Thyroid gland (tissue), 4 donors: ENCODE measurements at regions not wholly inside any gene's neighbourhood (a gene's known extent, or its start where the extent isn't known, plus 50 kb on each side); places are given as distances from the start of the nearest gene placed in this dataset.

Experiments used
- DNase-seq, 2 donors: peaks; one replicate each; pipeline ENCODE4 v3.0.0-alpha.2; 2019
- H3K27ac ChIP-seq, 3 donors: fragments of 200-600 bp; sonication (generic); 1 replicate in 2 of 3; 2 replicates in 1 of 3; pipeline ENCODE4 v1.5.1; 2016 to 2019; ENCODE audit warnings: mild to moderate bottlenecking in 1 of 3, moderate library complexity in 1 of 3
- H3K27me3 ChIP-seq: fragments of 200-600 bp; sonication (generic); one replicate; pipeline ENCODE4 v1.5.1; 2019
- H3K36me3 ChIP-seq, 2 donors: fragments of 200-600 bp; sonication (generic); one replicate each; pipeline ENCODE4 v1.5.1; 2016 to 2019
- H3K4me1 ChIP-seq, 2 donors: fragments of 200-600 bp; sonication (generic); one replicate each; pipeline ENCODE4 v1.5.1; 2017 to 2019
- H3K4me3 ChIP-seq, 3 donors: fragments of 200-600 bp; sonication (generic); replicated peaks in 1 of 3; 1 replicate in 2 of 3; 2 replicates in 1 of 3; pipeline ENCODE4 v1.5.1; 2016; ENCODE audit warnings: mild to moderate bottlenecking in 1 of 3
- H3K9me3 ChIP-seq: fragments of 200-600 bp; sonication (generic); one replicate; pipeline ENCODE4 v1.5.1; 2017
- POLR2A ChIP-seq, 2 donors: fragments of 450-650 bp; IDR thresholded peaks; one replicate each; pipeline ENCODE4 v1.6.1; 2017; ENCODE audit warnings: antibody characterized with exemption in 2 of 2, mild to moderate bottlenecking in 2 of 2, moderate library complexity in 1 of 2
- WGBS, 2 donors: methylation state at CpG; one replicate each; pipeline ENCODE4 v1.1.5; 2017; 5-methylcytosine and 5-hydroxymethylcytosine counted together
- intact Hi-C: fragments of 100-400 bp; cut with DNase I; formaldehyde crosslinking; loops from one replicate; pipeline ENCODE4 v1.15.1; 2023
- TF ChIP-seq, protein P1 (sequence below), 6 experiments: fragments of 200-600 bp in 3 of 6; fragments of 450-650 bp in 3 of 6; sonication (generic) in 3 of 6; IDR thresholded peaks; one replicate each; pipeline ENCODE4 v1.5.1; 2016 to 2019; ENCODE audit warnings: antibody characterized with exemption in 6 of 6, mild to moderate bottlenecking in 2 of 6, inconsistent platforms in 1 of 6, moderate library complexity in 1 of 6

DNA sequence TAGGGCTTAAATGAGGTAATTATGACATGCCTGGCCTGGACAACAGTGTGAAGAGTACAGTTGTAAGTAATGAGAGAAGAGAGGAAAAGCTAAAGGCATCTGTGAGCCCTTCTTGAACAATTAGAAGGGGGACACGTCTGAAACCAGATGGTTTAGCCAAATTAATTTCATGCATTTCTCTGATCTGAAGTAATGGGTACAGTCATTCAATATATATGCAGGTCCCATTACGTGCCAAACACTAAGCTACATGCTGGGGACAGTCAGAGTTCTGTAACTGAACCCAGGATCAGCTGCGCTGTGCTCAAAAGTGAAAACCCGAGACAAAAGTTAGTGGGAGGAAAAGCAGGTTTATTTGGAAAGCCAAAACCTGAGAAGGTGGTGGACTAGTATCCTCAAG lies 207.2 kb upstream of the TMTC1 start:
- DNase-seq = no peak
- TF ChIP-seq, protein P1, sequence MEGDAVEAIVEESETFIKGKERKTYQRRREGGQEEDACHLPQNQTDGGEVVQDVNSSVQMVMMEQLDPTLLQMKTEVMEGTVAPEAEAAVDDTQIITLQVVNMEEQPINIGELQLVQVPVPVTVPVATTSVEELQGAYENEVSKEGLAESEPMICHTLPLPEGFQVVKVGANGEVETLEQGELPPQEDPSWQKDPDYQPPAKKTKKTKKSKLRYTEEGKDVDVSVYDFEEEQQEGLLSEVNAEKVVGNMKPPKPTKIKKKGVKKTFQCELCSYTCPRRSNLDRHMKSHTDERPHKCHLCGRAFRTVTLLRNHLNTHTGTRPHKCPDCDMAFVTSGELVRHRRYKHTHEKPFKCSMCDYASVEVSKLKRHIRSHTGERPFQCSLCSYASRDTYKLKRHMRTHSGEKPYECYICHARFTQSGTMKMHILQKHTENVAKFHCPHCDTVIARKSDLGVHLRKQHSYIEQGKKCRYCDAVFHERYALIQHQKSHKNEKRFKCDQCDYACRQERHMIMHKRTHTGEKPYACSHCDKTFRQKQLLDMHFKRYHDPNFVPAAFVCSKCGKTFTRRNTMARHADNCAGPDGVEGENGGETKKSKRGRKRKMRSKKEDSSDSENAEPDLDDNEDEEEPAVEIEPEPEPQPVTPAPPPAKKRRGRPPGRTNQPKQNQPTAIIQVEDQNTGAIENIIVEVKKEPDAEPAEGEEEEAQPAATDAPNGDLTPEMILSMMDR (IDR thresholded peaks at IDR 0.05) = no peak
- TF ChIP-seq POLR2A (IDR thresholded peaks at IDR 0.05) = no peak
- intact Hi-C loops = no loop called here
- no peaks in the 10 kb centered on the region for H3K9me3 ChIP-seq
- no peak overlapping the region for H3K27ac ChIP-seq
- H3K4me1 ChIP-seq = no peaks in the 10 kb centered on the region
- H3K4me3 ChIP-seq = no peak overlapping the region
- no peaks in the 10 kb centered on the region for H3K36me3 ChIP-seq
- H3K27me3 ChIP-seq = no peaks in the 10 kb centered on the region
- 67 to 90% methylated on average over 4 of the region's 4 CpGs for WGBS, 2 donors

GRCh38 chr12:29983851-29984250 lies 200.1 kb upstream of the TMTC1 start:
- TF ChIP-seq, protein P1 (IDR thresholded peaks at IDR 0.05) = no peak
- no peak for TF ChIP-seq POLR2A (IDR thresholded peaks at IDR 0.05)
- no peak overlapping the region for H3K27ac ChIP-seq
- no peak for DNase-seq
- no peaks in the 10 kb centered on the region for H3K9me3 ChIP-seq
- no peaks in the 10 kb centered on the region for H3K36me3 ChIP-seq
- intact Hi-C loops = no loop called here
- H3K4me3 ChIP-seq = no peak overlapping the region
- WGBS, 2 donors = 86 to 89% methylated on average over 2 of the region's 2 CpGs
- no peaks in the 10 kb centered on the region for H3K27me3 ChIP-seq
- H3K4me1 ChIP-seq = no peaks in the 10 kb centered on the region

DNA sequence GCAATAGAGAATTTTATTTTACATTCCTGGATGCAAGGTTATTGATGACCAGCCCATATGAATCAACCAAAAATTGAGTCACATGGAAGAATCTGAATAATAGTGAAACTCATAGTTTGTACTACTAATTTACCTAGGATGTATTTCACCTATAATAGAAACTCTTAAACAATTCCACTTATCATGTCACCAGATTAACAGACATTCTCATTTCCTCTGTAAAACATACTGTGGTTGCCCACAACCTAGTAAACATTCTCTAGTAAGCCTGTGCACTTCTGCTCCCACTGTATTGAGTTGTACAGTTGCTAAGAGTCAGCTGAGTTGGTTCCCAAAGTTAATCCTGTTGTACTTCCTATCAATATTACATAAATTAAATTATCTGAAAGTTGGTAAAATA lies 196.6 kb upstream of the TMTC1 start:
- Histone ChIP-seq H3K27ac (no peak overlapping the region), H3K36me3 (no peaks in the 10 kb centered on the region), H3K4me1 (no peaks in the 10 kb centered on the region), H3K9me3 (no peaks in the 10 kb centered on the region), H3K27me3 (no peaks in the 10 kb centered on the region), H3K4me3 (no peak overlapping the region)
- TF ChIP-seq, protein P1 (IDR thresholded peaks at IDR 0.05) = no peak
- no peak for TF ChIP-seq POLR2A (IDR thresholded peaks at IDR 0.05)
- intact Hi-C loops = no loop called here
- DNase-seq = no peak

DNA sequence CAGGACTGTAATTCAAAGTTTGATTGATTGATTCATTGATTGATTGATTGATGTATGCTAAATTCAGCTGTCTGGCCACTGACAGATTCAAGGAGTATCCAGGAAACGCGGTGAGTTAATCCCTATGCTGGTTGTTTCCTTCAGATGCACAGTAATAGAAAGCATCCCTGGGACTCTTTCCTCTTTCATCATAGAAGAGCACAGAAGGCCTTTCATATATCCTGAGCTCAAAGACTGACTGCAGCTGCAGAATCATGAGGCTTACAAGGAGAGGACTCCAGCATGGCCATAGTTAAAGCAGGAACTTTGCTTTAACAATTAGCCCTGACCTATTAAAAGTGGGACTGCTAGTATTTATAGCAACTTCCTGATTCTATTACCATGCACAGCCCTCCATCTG lies 187.7 kb upstream of the TMTC1 start:
- Histone ChIP-seq H3K36me3 (no peaks in the 10 kb centered on the region), H3K27ac (no peak overlapping the region), H3K4me3 (no peak overlapping the region), H3K27me3 (no peaks in the 10 kb centered on the region), H3K9me3 (no peaks in the 10 kb centered on the region), H3K4me1 (no peaks in the 10 kb centered on the region)
- no peak for TF ChIP-seq POLR2A (IDR thresholded peaks at IDR 0.05)
- TF ChIP-seq, protein P1 (IDR thresholded peaks at IDR 0.05) = no peak
- intact Hi-C loops = no loop called here
- no peak for DNase-seq
- 65 to 72% methylated on average over 2 of the region's 2 CpGs for WGBS, 2 donors

GRCh38 chr12:29970501-29970900 lies 186.8 kb upstream of the TMTC1 start:
- Histone ChIP-seq H3K27ac (no peak overlapping the region), H3K36me3 (no peaks in the 10 kb centered on the region), H3K4me1 (no peaks in the 10 kb centered on the region), H3K27me3 (no peaks in the 10 kb centered on the region), H3K9me3 (no peaks in the 10 kb centered on the region), H3K4me3 (no peak overlapping the region)
- DNase-seq = no peak
- intact Hi-C loops = no loop called here
- WGBS, 2 donors = 52 to 57% methylated on average over 3 of the region's 3 CpGs
- TF ChIP-seq POLR2A (IDR thresholded peaks at IDR 0.05) = no peak
- TF ChIP-seq, protein P1 (IDR thresholded peaks at IDR 0.05) = no peak
